Esophagus (tissue), 2 donors: ENCODE measurements at regions not wholly inside any gene's neighbourhood (a gene's known extent, or its start where the extent isn't known, plus 50 kb on each side); places are given as distances from the start of the nearest gene placed in this dataset.

Source experiments
- H3K27ac ChIP-seq, 2 donors: one replicate each; pipeline ENCODE4 v1.5.1; 2013; ENCODE audit warnings: low read depth in 2 of 2, mild to moderate bottlenecking in 2 of 2, inconsistent platforms in 1 of 2, low read length in 1 of 2, moderate library complexity in 1 of 2
- H3K27me3 ChIP-seq, 2 donors: one replicate each; pipeline ENCODE4 v1.6.1; 2013; ENCODE audit warnings: low read length in 2 of 2, control low read depth in 1 of 2, mild to moderate bottlenecking in 1 of 2; ENCODE audit not compliant: insufficient read depth in 2 of 2, control insufficient read depth in 1 of 2
- H3K36me3 ChIP-seq, 2 donors: one replicate each; pipeline ENCODE4 v1.6.1; 2013; ENCODE audit warnings: low read length in 1 of 2; ENCODE audit not compliant: control insufficient read depth in 2 of 2, insufficient read depth in 2 of 2
- H3K4me1 ChIP-seq, 2 donors: one replicate each; pipeline ENCODE4 v1.6.1; 2013; ENCODE audit warnings: low read length in 1 of 2; ENCODE audit not compliant: control insufficient read depth in 2 of 2, insufficient read depth in 2 of 2
- H3K4me3 ChIP-seq, 2 donors: one replicate each; pipeline ENCODE4 v1.5.1; 2013; ENCODE audit warnings: low read length in 2 of 2, mild to moderate bottlenecking in 2 of 2, low read depth in 1 of 2, moderate library complexity in 1 of 2
- H3K9me3 ChIP-seq, 2 donors: one replicate each; pipeline ENCODE4 v1.6.1; 2013; ENCODE audit warnings: mild to moderate bottlenecking in 2 of 2, low read depth in 1 of 2, low read length in 1 of 2, moderate library complexity in 1 of 2; ENCODE audit not compliant: control insufficient read depth in 2 of 2, insufficient read depth in 1 of 2
- WGBS, 2 donors: extraction: QIAGEN DNeasy Blood & Tissue Kit; methylation state at CpG; one replicate each; pipeline ENCODE4 v1.1.7; 2013; 5-methylcytosine and 5-hydroxymethylcytosine counted together
- donor health status: healthy with polysubstance abuse.
- donor health status: Bipolar disorder and iron deficiency.

- no peak overlapping the region for H3K27ac ChIP-seq
- H3K36me3 ChIP-seq: no peaks in the 10 kb centered on the region
- WGBS, 2 donors: 45 to 51% methylated on average over 6 of the region's 6 CpGs
- H3K4me1 ChIP-seq: no peaks in the 10 kb centered on the region
- no peak overlapping the region for H3K4me3 ChIP-seq
- H3K27me3 ChIP-seq: no peaks in the 10 kb centered on the region
- no peaks in the 10 kb centered on the region for H3K9me3 ChIP-seq
Measured at GRCh38 chr20:4490606-4491280, 195.5 kb upstream of the PRNP start.

- H3K27me3 ChIP-seq: no peaks in the 10 kb centered on the region
- H3K27ac ChIP-seq: no peak overlapping the region
- WGBS, 2 donors: 83 to 84% methylated on average over 3 of the region's 3 CpGs
- H3K4me1 ChIP-seq: no peaks in the 10 kb centered on the region
- no peaks in the 10 kb centered on the region for H3K36me3 ChIP-seq
- no peak overlapping the region for H3K4me3 ChIP-seq
- no peaks in the 10 kb centered on the region for H3K9me3 ChIP-seq
Measured at GRCh38 chr20:4490045-4490444, 196.2 kb upstream of the PRNP start.

GRCh38 chr20:4488407-4489339 is 197.6 kb upstream of the PRNP start:
- Histone ChIP-seq H3K4me3 (no peak overlapping the region), H3K36me3 (no peaks in the 10 kb centered on the region), H3K9me3 (no peaks in the 10 kb centered on the region), H3K27me3 (no peaks in the 10 kb centered on the region), H3K27ac (no peak overlapping the region), H3K4me1 (no peaks in the 10 kb centered on the region)
- 89 to 91% methylated on average over 9 of the region's 9 CpGs for WGBS, 2 donors

GRCh38 chr20:4484379-4484997 is 201.8 kb upstream of the PRNP start:
- H3K36me3 ChIP-seq: no peaks in the 10 kb centered on the region
- WGBS, 2 donors: 45 to 47% methylated on average over 5 of the region's 5 CpGs
- H3K27ac ChIP-seq: no peak overlapping the region
- H3K4me3 ChIP-seq: no peak overlapping the region
- H3K4me1 ChIP-seq: no peaks in the 10 kb centered on the region
- H3K27me3 ChIP-seq: peaks cover 0 to 2% of the 10 kb centered on the region in 2 donors
- H3K9me3 ChIP-seq: no peaks in the 10 kb centered on the region

- Histone ChIP-seq H3K4me1 (no peaks in the 10 kb centered on the region), H3K36me3 (no peaks in the 10 kb centered on the region), H3K27ac (no peak overlapping the region), H3K9me3 (no peaks in the 10 kb centered on the region), H3K27me3 (peaks cover 0 to 2% of the 10 kb centered on the region in 2 donors), H3K4me3 (no peak overlapping the region)
Measured at GRCh38 chr20:4483961-4484360, 202.3 kb upstream of the PRNP start.

- 82 to 86% methylated on average over 2 of the region's 2 CpGs for WGBS, 2 donors
- H3K4me1 ChIP-seq: no peaks in the 10 kb centered on the region
- no peaks in the 10 kb centered on the region for H3K9me3 ChIP-seq
- peaks cover 0 to 2% of the 10 kb centered on the region in 2 donors for H3K27me3 ChIP-seq
- no peak overlapping the region for H3K4me3 ChIP-seq
- H3K36me3 ChIP-seq: no peaks in the 10 kb centered on the region
- no peak overlapping the region for H3K27ac ChIP-seq
Measured at GRCh38 chr20:4483486-4483885, 202.8 kb upstream of the PRNP start.

GRCh38 chr20:4480104-4480503 is 206.2 kb upstream of the PRNP start:
- no peaks in the 10 kb centered on the region for H3K4me1 ChIP-seq
- peaks cover 0 to 2% of the 10 kb centered on the region in 2 donors for H3K27me3 ChIP-seq
- H3K27ac ChIP-seq: no peak overlapping the region
- H3K36me3 ChIP-seq: no peaks in the 10 kb centered on the region
- H3K4me3 ChIP-seq: no peak overlapping the region
- H3K9me3 ChIP-seq: no peaks in the 10 kb centered on the region
- 78 to 85% methylated on average over 3 of the region's 3 CpGs for WGBS, 2 donors

- Histone ChIP-seq H3K27me3 (peaks cover 0 to 2% of the 10 kb centered on the region in 2 donors), H3K4me1 (no peaks in the 10 kb centered on the region), H3K9me3 (no peaks in the 10 kb centered on the region), H3K27ac (no peak overlapping the region), H3K36me3 (no peaks in the 10 kb centered on the region), H3K4me3 (no peak overlapping the region)
- WGBS, 2 donors: 63 to 74% methylated on average over 4 of the region's 4 CpGs
Measured at GRCh38 chr20:4476903-4477500, 209.3 kb upstream of the PRNP start.

- H3K9me3 ChIP-seq: no peaks in the 10 kb centered on the region
- 44 to 54% methylated on average over 2 of the region's 2 CpGs for WGBS, 2 donors
- H3K4me1 ChIP-seq: no peaks in the 10 kb centered on the region
- no peaks in the 10 kb centered on the region for H3K36me3 ChIP-seq
- H3K27ac ChIP-seq: no peak overlapping the region
- no peak overlapping the region for H3K4me3 ChIP-seq
- no peaks in the 10 kb centered on the region for H3K27me3 ChIP-seq
Measured at GRCh38 chr20:4472906-4473305, 213.3 kb upstream of the PRNP start.
